PC-3 (cell line): ENCODE measurements at regions not wholly inside any gene's neighbourhood (a gene's known extent, or its start where the extent isn't known, plus 50 kb on each side); places are given as distances from the start of the nearest gene placed in this dataset.

ENCODE experiments used
- EZH2 ChIP-seq: fragments of 300-600 bp; sonication (generic); IDR thresholded peaks from one replicate; pipeline ENCODE4 v1.6.1; 2017; ENCODE audit warnings: antibody characterized with exemption, mild to moderate bottlenecking, low read length; ENCODE audit not compliant: unreplicated experiment
- EZH2phosphoT487 ChIP-seq: fragments of 300-600 bp; sonication (generic); IDR thresholded peaks from 2 replicates; pipeline ENCODE4 v1.6.1; 2018; ENCODE audit warnings: mild to moderate bottlenecking, antibody characterized with exemption, low read length, borderline replicate concordance

DNA sequence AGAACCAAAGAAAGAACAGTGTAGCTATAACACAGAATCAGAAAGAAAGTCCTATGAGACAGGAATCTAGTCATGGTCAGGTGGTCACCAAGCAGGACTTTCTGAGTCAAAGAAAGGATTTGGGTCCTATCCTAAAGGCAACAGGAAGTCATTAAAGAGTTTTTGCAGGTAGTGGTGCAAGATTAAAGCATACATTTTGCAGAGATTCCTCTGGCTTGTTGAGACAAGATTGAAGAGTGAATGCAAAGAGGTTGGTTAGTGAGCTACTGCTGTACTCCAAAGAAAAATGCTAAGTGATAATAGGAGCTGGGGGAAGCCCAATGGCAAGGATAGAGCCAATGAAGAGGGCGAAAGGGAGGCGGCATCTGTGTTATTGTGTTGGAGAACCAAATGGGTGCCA, 300.5 kb upstream of the KIF2A start:
- TF ChIP-seq EZH2 (no peak), EZH2phosphoT487 (no peak)
